IMR-90 (cell line): ENCODE measurements at regions not wholly inside any gene's neighbourhood (a gene's known extent, or its start where the extent isn't known, plus 50 kb on each side); places are given as distances from the start of the nearest gene placed in this dataset.

Source experiments
- ATAC-seq: fragments of 200-7000 bp; cut with Tn5 transposase; 2 replicates; pipeline ENCODE4 v1.9.1; 2020; ENCODE audit warnings: low read depth, mild to moderate bottlenecking, moderate library complexity
- BruUV-seq: library from RNA; stranded (reverse); fragments of 400-500 nt; replicated peaks from 2 replicates; lab custom pipeline; 2021; lab: Mats Ljungman, UMichigan
- CTCF ChIA-PET: fragments of 300-600 bp; formaldehyde crosslinking; extraction: SDS; loops from one replicate; lab custom pipeline; 2021; ENCODE audit warnings: antibody characterized with exemption; lab: Yijun Ruan, JAX
- POLR2A ChIA-PET: fragments of 300-600 bp; sonication (Branson Sonifier 250); formaldehyde crosslinking; loops from one replicate; lab custom pipeline; 2022; ENCODE audit warnings: antibody characterized with exemption; ENCODE audit not compliant: unreplicated experiment; lab: Charles Lee
- DNase-seq: peaks from one replicate; pipeline ENCODE4 v3.0.0; 2013
- H2AFZ ChIP-seq: replicated peaks from 2 replicates; pipeline ENCODE3; 2013; ENCODE audit warnings: low read length, mild to moderate bottlenecking; ENCODE audit not compliant: poor library complexity
- H2AK5ac ChIP-seq: 2 replicates; pipeline ENCODE4 v1.6.1; 2013; ENCODE audit warnings: low read depth, low read length, inconsistent platforms
- H2AK9ac ChIP-seq: replicated peaks from 2 replicates; pipeline ENCODE3; 2013; ENCODE audit warnings: mild to moderate bottlenecking, low read depth, low read length, moderate library complexity; ENCODE audit not compliant: poor library complexity
- H2BK120ac ChIP-seq: 2 replicates; pipeline ENCODE4 v1.6.1; 2013; ENCODE audit warnings: low read depth, low read length, inconsistent platforms
- H2BK15ac ChIP-seq: 3 replicates; pipeline ENCODE4 v1.6.1; 2013; ENCODE audit warnings: low read depth, low read length, inconsistent platforms
- H2BK20ac ChIP-seq: 2 replicates; pipeline ENCODE4 v1.6.1; 2013; ENCODE audit warnings: low read depth, mild to moderate bottlenecking, inconsistent platforms, low read length, moderate library complexity
- H2BK5ac ChIP-seq: 2 replicates; pipeline ENCODE4 v1.6.1; 2013; ENCODE audit warnings: mild to moderate bottlenecking, low read depth, low read length, inconsistent platforms; ENCODE audit not compliant: poor library complexity, severe bottlenecking
- H3K14ac ChIP-seq: replicated peaks from 2 replicates; pipeline ENCODE4 v1.6.1; 2013; ENCODE audit warnings: low read depth, low read length, inconsistent platforms
- H3K18ac ChIP-seq: 2 replicates; pipeline ENCODE4 v1.6.1; 2013; ENCODE audit warnings: low read depth, low read length, control low read depth
- H3K23ac ChIP-seq: 2 replicates; pipeline ENCODE4 v1.6.1; 2013; ENCODE audit warnings: low read depth, low read length, inconsistent platforms
- H3K27ac ChIP-seq: 2 replicates; pipeline ENCODE4 v1.5.1; 2013; ENCODE audit warnings: mild to moderate bottlenecking, control low read depth, low read length; ENCODE audit not compliant: insufficient read depth
- H3K27me3 ChIP-seq: 2 replicates; pipeline ENCODE4 v1.6.1; 2013; ENCODE audit warnings: low read length; ENCODE audit not compliant: control insufficient read depth, insufficient read depth
- H3K36me3 ChIP-seq: 2 replicates; pipeline ENCODE4 v1.6.1; 2013; ENCODE audit warnings: low read length, mixed read lengths; ENCODE audit not compliant: control insufficient read depth, insufficient read depth
- H3K4ac ChIP-seq: 2 replicates; pipeline ENCODE4 v1.6.1; 2013; ENCODE audit warnings: low read depth, low read length, inconsistent platforms
- H3K4me1 ChIP-seq: 2 replicates; pipeline ENCODE4 v1.6.1; 2013; ENCODE audit warnings: low read length, mixed read lengths; ENCODE audit not compliant: control insufficient read depth, insufficient read depth
- H3K4me2 ChIP-seq: 2 replicates; pipeline ENCODE4 v1.6.1; 2013; ENCODE audit warnings: low read depth, mild to moderate bottlenecking, control low read depth, low read length, moderate library complexity
- H3K4me3 ChIP-seq: 2 replicates; pipeline ENCODE4 v1.5.1; 2013; ENCODE audit warnings: low read depth, mild to moderate bottlenecking, control low read depth, low read length, moderate library complexity; ENCODE audit not compliant: insufficient read depth
- H3K56ac ChIP-seq: 2 replicates; pipeline ENCODE4 v1.6.1; 2013; ENCODE audit warnings: low read length, inconsistent platforms; ENCODE audit not compliant: insufficient read depth; ENCODE audit errors: extremely low read depth
- H3K79me1 ChIP-seq, 2 experiments: 2 replicates each; pipeline ENCODE4 v1.6.1; 2013; ENCODE audit warnings: low read length in 2 of 2, inconsistent platforms in 1 of 2, low read depth in 1 of 2
- H3K9ac ChIP-seq: 2 replicates; pipeline ENCODE4 v1.6.1; 2013; ENCODE audit warnings: low read depth, low read length, control low read depth
- H3K9me1 ChIP-seq: 2 replicates; pipeline ENCODE4 v1.6.1; 2013; ENCODE audit warnings: low read length, inconsistent platforms; ENCODE audit not compliant: insufficient read depth
- H3K9me3 ChIP-seq: 2 replicates; pipeline ENCODE4 v1.6.1; 2013; ENCODE audit warnings: low read length; ENCODE audit not compliant: control insufficient read depth, insufficient read depth
- H4K20me1 ChIP-seq: 2 replicates; pipeline ENCODE4 v1.6.1; 2013; ENCODE audit warnings: low read length, inconsistent platforms; ENCODE audit not compliant: insufficient read depth
- H4K5ac ChIP-seq: 2 replicates; pipeline ENCODE4 v1.6.1; 2013; ENCODE audit warnings: mild to moderate bottlenecking, low read depth, low read length, control low read depth
- H4K8ac ChIP-seq, 2 experiments: 2 replicates each; pipeline ENCODE4 v1.6.1; 2013; ENCODE audit warnings: low read depth in 2 of 2, low read length in 2 of 2, control low read depth in 1 of 2, inconsistent platforms in 1 of 2
- H4K91ac ChIP-seq: 2 replicates; pipeline ENCODE4 v1.6.1; 2013; ENCODE audit warnings: low read depth, low read length, inconsistent platforms; ENCODE audit not compliant: insufficient read depth
- BHLHE40 ChIP-seq: fragments of 150-350 bp; IDR thresholded peaks from 2 replicates; pipeline ENCODE4 v1.6.1; 2016; ENCODE audit warnings: mild to moderate bottlenecking, low read depth, low read length
- CHD1 ChIP-seq: IDR thresholded peaks from 2 replicates; pipeline ENCODE4 v1.6.1; 2012; ENCODE audit warnings: low read depth, low read length, improper control_type of control experiment
- MXI1 ChIP-seq: IDR thresholded peaks from 2 replicates; pipeline ENCODE4 v1.6.1; 2012; ENCODE audit warnings: low read depth, mild to moderate bottlenecking, low read length, moderate library complexity, borderline replicate concordance
- RAD21 ChIP-seq: IDR thresholded peaks from 2 replicates; pipeline ENCODE4 v1.6.1; 2012; ENCODE audit warnings: low read length, improper control_type of control experiment
- WGBS, 2 experiments: methylation state at CpG; one replicate each; pipeline versions ENCODE4 v1.1.5 to v1.1.7; 2013; ENCODE audit warnings: missing lambda C conversion rate in 2 of 2; ENCODE audit not compliant: insufficient read length in 1 of 2; ENCODE audit errors: extremely low coverage in 2 of 2; 5-methylcytosine and 5-hydroxymethylcytosine counted together
- dilution Hi-C: fragments of 300-500 bp; cut with HindIII; formaldehyde crosslinking; loops from one replicate; pipeline ENCODE4 v1.14.3; 2018; ENCODE audit warnings: low sequenced_read_pairs; ENCODE audit not compliant: unreplicated experiment
- in situ Hi-C: fragments of 300-500 bp; cut with MboI; formaldehyde crosslinking; loops from 3 replicates; pipeline ENCODE4 v1.14.3; 2019; ENCODE audit warnings: low sequenced_read_pairs, inconsistent platforms, mixed read lengths
- intact Hi-C: fragments of 100-400 bp; cut with micrococcal nuclease; formaldehyde crosslinking; loops from 2 replicates; pipeline ENCODE4 v1.10.0; 2022

- Histone ChIP-seq H3K23ac (no peak overlapping the region), H3K4ac (no peak overlapping the region), H3K9ac (no peak overlapping the region), H2BK20ac (no peak overlapping the region), H3K36me3 (no peaks in the 10 kb centered on the region), H3K9me1 (no peaks in the 10 kb centered on the region), H3K9me3 (peaks cover 3% of the 10 kb centered on the region; the same call in 1 of the 2 replicates), H2BK120ac (no peak overlapping the region), H3K4me3 (no peak overlapping the region), H2BK5ac (no peak overlapping the region), H3K27me3 (peaks cover 25% of the 10 kb centered on the region), H4K91ac (no peak overlapping the region), H3K14ac (no peak overlapping the region), H2AK5ac (no peak overlapping the region), H3K79me1 (no peaks in the 10 kb centered on the region), H3K4me2 (no peak overlapping the region), H2AK9ac (no peak overlapping the region), H4K5ac (no peak overlapping the region), H4K8ac (no peak overlapping the region), H3K27ac (no peak overlapping the region), H2AFZ (no peak overlapping the region), H3K18ac (no peak overlapping the region), H3K56ac (no peak overlapping the region), H4K20me1 (no peaks in the 10 kb centered on the region), H3K4me1 (no peaks in the 10 kb centered on the region), H2BK15ac (no peak overlapping the region)
- intact Hi-C loops = no loop called here
- ATAC-seq (no peak), DNase-seq (no peak)
- dilution Hi-C loops = no loop called here
- 80% methylated on average over 1 of the region's 6 CpGs; no CpG with 5 or more reads in 1 of the 2 experiments for WGBS, 2 experiments
- no TSS peak for BruUV-seq
- ChIA-PET CTCF (no interaction called here), POLR2A (no interaction called here)
- in situ Hi-C loops = no loop called here
- TF ChIP-seq RAD21 = no peak
- TF ChIP-seq MXI1 = no peak
- no peak for TF ChIP-seq CHD1
- TF ChIP-seq BHLHE40 = no peak
Measured at GRCh38 chr4:152079543-152080293, 318.9 kb upstream of the GATB start.
